Endothelial cell (in vitro differentiated cells): ENCODE measurements at regions not wholly inside any gene's neighbourhood (a gene's known extent, or its start where the extent isn't known, plus 50 kb on each side); places are given as distances from the start of the nearest gene placed in this dataset.

Experiments
- DNase-seq: peaks from one replicate; pipeline ENCODE4 v3.0.0; 2021; ENCODE audit warnings: low spot score
- H3K27ac Mint-ChIP-seq: one replicate; pipeline ENCODE4 v1.8.0; 2021; ENCODE audit warnings: mixed read lengths, inconsistent platforms; ENCODE audit not compliant: unreplicated experiment
- H3K27me3 Mint-ChIP-seq: one replicate; pipeline ENCODE4 v1.8.0; 2021; ENCODE audit warnings: mild to moderate bottlenecking, moderate library complexity, mixed read lengths, inconsistent platforms; ENCODE audit not compliant: unreplicated experiment
- H3K36me3 Mint-ChIP-seq: one replicate; pipeline ENCODE4 v1.8.0; 2021; ENCODE audit warnings: mild to moderate bottlenecking, low read depth, mixed read lengths, inconsistent platforms; ENCODE audit not compliant: unreplicated experiment
- H3K4me1 Mint-ChIP-seq: one replicate; pipeline ENCODE4 v1.8.0; 2021; ENCODE audit warnings: mild to moderate bottlenecking, mixed read lengths, inconsistent platforms; ENCODE audit not compliant: unreplicated experiment
- H3K4me3 Mint-ChIP-seq: one replicate; pipeline ENCODE4 v1.8.0; 2021; ENCODE audit warnings: mild to moderate bottlenecking, mixed read lengths, inconsistent platforms; ENCODE audit not compliant: unreplicated experiment
- H3K9me3 Mint-ChIP-seq: one replicate; pipeline ENCODE4 v1.8.0; 2021; ENCODE audit warnings: mixed read lengths, inconsistent platforms; ENCODE audit not compliant: unreplicated experiment
- TF ChIP-seq, protein P1 (sequence below): fragments of 200-600 bp; sonication (generic); IDR thresholded peaks from one replicate; pipeline ENCODE4 v1.5.0; 2021; ENCODE audit warnings: antibody characterized with exemption; ENCODE audit not compliant: unreplicated experiment

DNA sequence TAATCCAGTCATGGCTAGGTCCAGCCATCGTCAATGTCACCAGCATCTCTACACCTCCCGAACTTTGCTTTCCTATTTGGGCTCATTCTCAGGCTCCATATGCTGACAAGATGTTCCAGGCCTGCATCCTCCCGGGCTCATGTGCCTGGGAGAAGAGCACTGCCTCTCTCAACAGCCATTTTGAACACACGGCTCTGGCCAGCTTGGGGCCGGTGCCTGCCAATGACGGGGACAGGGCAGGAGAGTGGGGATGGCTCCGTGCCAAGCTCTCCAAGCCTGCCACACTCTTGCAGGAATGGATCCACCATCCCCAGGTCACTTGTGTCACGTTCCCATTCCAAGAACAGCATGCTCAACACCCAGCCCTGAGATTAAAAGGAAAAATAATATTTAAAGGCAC lies 61.4 kb upstream of the PAX7 start:
- DNase-seq: no peak
- no peaks in the 10 kb centered on the region for H3K4me1 Mint-ChIP-seq
- H3K36me3 Mint-ChIP-seq: no peaks in the 10 kb centered on the region
- peaks cover 1% of the 10 kb centered on the region for H3K27me3 Mint-ChIP-seq
- no peak overlapping the region for H3K4me3 Mint-ChIP-seq
- H3K27ac Mint-ChIP-seq: no peak overlapping the region
- no peaks in the 10 kb centered on the region for H3K9me3 Mint-ChIP-seq
- TF ChIP-seq, protein P1, sequence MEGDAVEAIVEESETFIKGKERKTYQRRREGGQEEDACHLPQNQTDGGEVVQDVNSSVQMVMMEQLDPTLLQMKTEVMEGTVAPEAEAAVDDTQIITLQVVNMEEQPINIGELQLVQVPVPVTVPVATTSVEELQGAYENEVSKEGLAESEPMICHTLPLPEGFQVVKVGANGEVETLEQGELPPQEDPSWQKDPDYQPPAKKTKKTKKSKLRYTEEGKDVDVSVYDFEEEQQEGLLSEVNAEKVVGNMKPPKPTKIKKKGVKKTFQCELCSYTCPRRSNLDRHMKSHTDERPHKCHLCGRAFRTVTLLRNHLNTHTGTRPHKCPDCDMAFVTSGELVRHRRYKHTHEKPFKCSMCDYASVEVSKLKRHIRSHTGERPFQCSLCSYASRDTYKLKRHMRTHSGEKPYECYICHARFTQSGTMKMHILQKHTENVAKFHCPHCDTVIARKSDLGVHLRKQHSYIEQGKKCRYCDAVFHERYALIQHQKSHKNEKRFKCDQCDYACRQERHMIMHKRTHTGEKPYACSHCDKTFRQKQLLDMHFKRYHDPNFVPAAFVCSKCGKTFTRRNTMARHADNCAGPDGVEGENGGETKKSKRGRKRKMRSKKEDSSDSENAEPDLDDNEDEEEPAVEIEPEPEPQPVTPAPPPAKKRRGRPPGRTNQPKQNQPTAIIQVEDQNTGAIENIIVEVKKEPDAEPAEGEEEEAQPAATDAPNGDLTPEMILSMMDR: no peak

DNA sequence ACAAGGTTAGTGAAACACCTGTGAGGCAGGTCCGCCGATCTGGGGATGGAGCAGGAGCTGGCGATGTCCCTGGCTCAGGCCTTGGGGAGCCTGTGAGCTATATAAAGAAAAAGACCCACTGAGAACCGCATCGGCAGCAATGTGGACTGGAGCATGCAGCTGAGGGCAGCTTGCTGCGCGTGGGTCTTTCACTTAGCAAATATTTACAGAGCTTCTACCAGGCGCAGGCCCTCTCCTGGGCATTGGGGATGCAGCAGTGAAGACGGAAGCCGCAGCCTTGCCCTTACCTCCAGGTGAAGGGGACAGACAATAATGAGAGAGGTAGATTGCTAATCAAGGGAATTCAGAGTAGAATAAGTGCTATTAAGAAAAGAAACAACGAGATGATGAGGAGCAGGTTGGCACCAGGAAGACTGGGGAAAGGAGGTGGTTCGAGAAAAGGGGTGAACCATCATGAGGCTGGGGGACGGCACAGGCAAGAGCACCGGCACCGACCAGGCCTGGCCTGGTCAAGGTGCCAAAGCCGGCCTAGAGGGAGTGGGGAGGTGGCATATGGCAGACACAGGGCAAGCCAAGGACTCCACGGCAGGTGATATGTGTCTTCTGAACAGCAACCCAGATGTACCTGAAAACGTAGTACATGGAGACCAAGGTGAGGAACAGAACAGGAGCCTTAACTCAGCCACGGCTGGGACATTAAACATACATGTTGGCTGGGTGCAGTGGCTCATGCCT lies 60.7 kb upstream of the PAX7 start:
- H3K27ac Mint-ChIP-seq: no peak overlapping the region
- no peak for DNase-seq
- no peaks in the 10 kb centered on the region for H3K4me1 Mint-ChIP-seq
- H3K9me3 Mint-ChIP-seq: no peaks in the 10 kb centered on the region
- TF ChIP-seq, protein P1: no peak
- no peak overlapping the region for H3K4me3 Mint-ChIP-seq
- H3K36me3 Mint-ChIP-seq: no peaks in the 10 kb centered on the region
- peaks cover 1% of the 10 kb centered on the region for H3K27me3 Mint-ChIP-seq

DNA sequence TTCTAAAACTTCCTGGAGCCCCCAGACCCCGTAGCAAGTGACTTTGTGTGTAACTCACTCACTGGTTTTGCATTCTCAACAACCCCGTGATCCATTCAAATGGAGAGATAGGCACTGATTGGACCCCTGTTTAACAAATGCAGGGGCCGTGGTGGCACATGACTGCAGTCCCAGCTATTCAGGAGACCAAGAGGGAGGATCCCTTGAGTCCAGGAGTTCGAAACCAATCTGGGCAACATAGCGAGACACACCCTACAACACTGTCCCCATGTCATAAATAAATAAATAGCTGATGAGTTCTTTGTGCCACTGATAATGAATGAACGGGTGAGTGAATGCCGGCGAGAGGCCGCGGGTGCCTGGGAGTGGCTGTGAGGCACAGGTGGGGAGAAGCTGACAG lies 59.4 kb upstream of the PAX7 start:
- TF ChIP-seq, protein P1: no peak
- Mint-ChIP-seq H3K27ac (no peak overlapping the region), H3K4me3 (no peak overlapping the region), H3K27me3 (peaks cover 3% of the 10 kb centered on the region), H3K36me3 (no peaks in the 10 kb centered on the region), H3K9me3 (no peaks in the 10 kb centered on the region), H3K4me1 (no peaks in the 10 kb centered on the region)
- DNase-seq: no peak

DNA sequence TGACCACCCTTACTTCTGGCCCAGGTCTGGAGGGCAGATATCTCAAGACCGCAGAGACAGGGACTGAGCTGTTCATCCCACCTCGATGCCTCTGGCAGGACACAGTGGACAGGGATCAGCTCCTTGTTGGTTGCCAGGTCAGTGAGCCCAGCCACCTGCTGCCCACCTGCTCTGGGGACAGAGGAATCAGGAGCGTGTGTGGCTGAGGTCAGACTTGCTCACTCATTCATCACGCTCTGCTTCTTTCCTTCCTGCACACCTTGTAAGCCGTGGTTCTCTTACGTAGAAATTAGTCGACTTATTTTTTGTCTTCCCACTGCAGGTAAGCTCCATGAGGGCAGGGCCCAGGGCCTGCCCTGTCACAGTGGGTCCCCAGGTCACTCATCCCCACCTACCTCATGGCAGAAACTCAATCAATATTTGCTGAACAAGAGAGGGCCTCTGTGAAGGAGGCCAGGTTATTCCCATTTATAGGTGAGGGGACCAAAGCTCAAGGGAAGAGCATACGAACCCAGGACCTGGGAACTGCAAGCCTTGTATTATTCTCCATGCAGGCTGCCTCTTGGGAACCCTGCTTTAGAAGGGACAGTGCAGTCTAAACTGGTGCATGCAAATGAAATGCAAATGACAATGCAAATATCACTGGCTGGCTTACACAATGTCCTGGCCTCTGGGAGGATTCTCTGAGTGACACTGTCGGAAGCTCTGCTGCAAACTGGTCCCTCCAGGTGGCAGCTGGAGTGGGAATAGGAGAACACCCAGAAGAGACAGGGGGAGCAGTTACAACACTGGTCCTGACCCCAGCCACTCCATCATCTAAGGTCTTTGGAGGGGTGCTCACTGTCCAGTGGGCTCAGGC lies 58.4 kb upstream of the PAX7 start:
- no peak overlapping the region for H3K4me3 Mint-ChIP-seq
- H3K9me3 Mint-ChIP-seq: no peaks in the 10 kb centered on the region
- H3K4me1 Mint-ChIP-seq: no peaks in the 10 kb centered on the region
- no peaks in the 10 kb centered on the region for H3K36me3 Mint-ChIP-seq
- peaks cover 3% of the 10 kb centered on the region for H3K27me3 Mint-ChIP-seq
- DNase-seq: no peak
- TF ChIP-seq, protein P1: no peak
- H3K27ac Mint-ChIP-seq: no peak overlapping the region

DNA sequence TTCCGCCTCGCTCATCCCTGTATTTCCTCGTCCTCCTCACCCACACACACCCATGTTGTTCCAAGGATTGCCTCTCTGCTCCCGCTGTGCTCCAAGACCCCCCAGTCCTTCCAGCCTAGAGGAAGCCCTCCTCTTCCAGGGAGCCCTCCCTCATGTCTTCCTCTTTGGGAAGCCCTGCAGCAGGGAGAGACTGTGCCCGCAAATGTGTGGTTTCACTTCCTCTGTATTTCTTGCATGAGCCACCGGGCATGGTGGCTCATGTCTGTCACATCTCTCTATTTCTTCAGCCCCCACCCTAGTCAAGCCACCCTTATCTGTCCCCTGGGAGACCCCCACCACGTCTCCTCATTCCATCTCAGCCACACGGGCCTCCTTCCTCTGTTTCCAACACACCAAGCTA lies 57.5 kb upstream of the PAX7 start:
- no peaks in the 10 kb centered on the region for H3K9me3 Mint-ChIP-seq

More for the DNA sequence above, 57.5 kb upstream of the PAX7 start:
- H3K36me3 Mint-ChIP-seq: no peaks in the 10 kb centered on the region
- TF ChIP-seq, protein P1: no peak
- H3K27me3 Mint-ChIP-seq: peaks cover 3% of the 10 kb centered on the region
- no peak overlapping the region for H3K27ac Mint-ChIP-seq
- DNase-seq: no peak
- H3K4me3 Mint-ChIP-seq: no peak overlapping the region
- H3K4me1 Mint-ChIP-seq: no peaks in the 10 kb centered on the region
